SIG-M5 treated with dmso at 0.1 percent for 504 hours (cell line): ENCODE measurements at regions not wholly inside any gene's neighbourhood (a gene's known extent, or its start where the extent isn't known, plus 50 kb on each side); places are given as distances from the start of the nearest gene placed in this dataset.
"Not testable (repeated sequence)": the region's sequence is repeated elsewhere in the genome, so short reads cannot be mapped to it uniquely, and the experiment has no call there.

Source experiments
- DNase-seq: peaks from one replicate; lab custom pipeline; 2025; ENCODE audit not compliant: unreplicated experiment; lab: John Stamatoyannopoulos, UW

GRCh38 chr15:94970802-94971201 lies 739.4 kb downstream of the MCTP2 start:
- DNase-seq, result no peak

- no peak for DNase-seq
Measured at GRCh38 chr15:94972314-94972713, 741.0 kb downstream of the MCTP2 start.

DNA sequence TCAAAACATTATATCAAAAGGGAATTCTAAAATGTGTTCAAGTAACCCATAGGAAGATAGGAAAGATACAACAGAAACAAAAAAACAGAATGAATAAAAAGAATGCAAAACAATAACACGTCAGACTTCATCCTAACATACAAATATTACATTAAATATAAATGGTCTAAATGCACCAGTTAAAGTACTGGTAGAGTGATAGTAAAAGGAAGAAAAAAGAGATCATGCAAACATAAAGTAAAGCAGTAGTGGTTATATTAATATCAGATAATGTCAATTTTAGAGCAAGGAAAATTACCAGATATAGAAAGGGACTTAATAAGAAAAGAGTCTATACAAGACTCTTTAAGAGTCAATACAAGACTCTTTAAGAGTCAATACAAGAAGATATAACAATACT lies 755.7 kb downstream of the MCTP2 start:
- DNase-seq, result no peak

GRCh38 chr15:94991718-94992117 lies 760.4 kb downstream of the MCTP2 start:
- DNase-seq, result no peak

- DNase-seq, result no peak
Measured at GRCh38 chr15:95009635-95010034, 778.3 kb downstream of the MCTP2 start.

- no peak for DNase-seq
Measured at GRCh38 chr15:95013381-95013780, 782.0 kb downstream of the MCTP2 start.

DNA sequence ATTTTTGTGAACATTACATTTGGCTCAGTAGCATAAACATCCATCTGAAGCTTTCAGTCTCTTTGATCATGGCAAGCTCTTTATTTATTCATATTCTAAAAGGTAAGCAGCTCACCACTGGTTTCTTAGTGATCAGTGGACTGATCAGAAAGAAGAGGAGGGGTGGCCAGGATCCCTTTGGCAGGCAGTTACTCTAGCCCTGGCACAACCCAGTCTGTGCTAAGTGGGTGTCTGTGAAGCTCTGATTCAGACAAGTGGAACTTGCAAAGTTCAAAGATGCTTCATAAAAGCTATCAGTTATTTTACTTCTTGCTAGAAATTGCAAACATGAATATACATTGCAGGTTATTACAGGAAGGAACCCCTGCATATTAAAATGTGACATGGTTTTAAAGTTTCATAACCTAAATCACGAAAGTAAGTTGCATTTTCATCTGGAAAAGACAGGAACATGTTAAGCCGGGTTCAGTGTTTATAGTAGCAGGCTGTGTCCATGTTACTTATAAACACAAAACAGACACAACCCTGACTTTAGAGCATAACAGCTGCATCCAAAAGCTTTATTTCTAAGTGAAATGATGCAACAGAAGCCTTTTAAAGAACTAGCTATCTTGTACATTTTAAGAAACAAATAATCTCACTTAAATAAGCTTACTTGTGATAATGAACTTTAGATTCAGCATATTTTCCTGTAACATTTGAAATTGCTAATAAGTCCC lies 785.3 kb downstream of the MCTP2 start:
- DNase-seq, result no peak

DNA sequence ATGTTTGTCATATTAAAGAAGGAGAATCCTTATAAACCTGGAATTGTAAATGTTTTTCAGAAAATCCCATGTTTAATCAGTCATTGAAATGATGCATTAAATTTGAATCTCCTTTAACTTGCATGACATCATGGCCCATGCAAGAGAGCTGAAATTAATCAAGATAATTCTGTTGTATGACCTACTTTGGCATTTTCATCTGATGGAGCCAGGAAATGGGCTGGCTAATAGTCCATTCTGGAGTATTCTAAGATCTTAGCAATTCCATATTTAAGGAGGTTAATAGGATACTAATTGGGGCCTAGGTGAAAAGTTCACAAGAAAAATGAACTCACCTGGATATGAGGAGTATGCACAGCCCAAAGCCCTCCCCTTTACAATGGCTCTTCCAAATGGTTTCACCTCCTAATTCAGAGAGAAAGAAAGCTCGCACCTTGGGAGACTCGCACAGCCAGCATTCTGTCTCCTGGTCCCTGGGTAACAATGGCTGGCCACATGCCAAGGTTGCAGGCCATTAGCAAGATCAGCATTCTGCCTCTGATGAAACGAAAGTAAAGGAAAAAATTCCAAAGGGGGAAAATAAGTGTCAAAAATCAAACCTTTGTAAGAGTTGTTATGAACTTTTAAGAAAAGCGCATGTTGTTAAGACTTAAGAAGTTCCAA lies 786.4 kb downstream of the MCTP2 start:
- no peak for DNase-seq

DNA sequence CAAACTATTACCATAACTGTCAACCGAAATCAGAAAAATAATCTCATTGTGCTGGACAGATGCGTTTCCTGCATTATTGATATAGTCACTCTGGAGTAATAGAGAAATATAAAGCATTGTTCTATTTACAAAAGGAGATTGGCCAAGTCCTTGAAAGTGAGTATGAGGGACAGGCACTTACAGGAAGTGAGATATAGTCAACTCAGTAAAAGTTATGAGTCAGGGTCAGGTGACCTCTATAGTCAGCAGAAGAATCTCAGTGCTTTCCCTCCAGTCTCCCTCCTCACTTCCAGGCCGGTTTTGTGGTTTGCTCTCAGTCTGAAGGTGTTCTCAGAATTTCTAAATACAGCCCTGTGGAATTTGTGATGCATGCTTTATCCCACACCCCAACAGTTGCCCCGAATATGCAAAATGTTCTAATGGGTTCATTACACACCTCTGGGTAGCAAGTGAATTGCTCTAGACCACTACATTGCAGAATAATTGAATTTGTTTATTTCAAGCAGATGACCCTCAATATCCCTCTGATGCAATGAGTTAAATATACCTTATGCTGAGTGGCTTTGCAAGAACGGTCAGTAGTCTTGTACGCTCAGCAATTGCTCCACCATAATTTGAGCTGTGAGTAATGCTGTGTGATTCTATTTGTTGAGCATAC lies 787.7 kb downstream of the MCTP2 start:
- DNase-seq, result no peak

GRCh38 chr15:95019907-95020306 lies 788.5 kb downstream of the MCTP2 start:
- DNase-seq, result no peak

- DNase-seq, result no peak
Measured at GRCh38 chr15:95021816-95022215, 790.5 kb downstream of the MCTP2 start.

- peak; percentile 59 for DNase-seq
Measured at GRCh38 chr15:95024351-95024750, 793.0 kb downstream of the MCTP2 start.

DNA sequence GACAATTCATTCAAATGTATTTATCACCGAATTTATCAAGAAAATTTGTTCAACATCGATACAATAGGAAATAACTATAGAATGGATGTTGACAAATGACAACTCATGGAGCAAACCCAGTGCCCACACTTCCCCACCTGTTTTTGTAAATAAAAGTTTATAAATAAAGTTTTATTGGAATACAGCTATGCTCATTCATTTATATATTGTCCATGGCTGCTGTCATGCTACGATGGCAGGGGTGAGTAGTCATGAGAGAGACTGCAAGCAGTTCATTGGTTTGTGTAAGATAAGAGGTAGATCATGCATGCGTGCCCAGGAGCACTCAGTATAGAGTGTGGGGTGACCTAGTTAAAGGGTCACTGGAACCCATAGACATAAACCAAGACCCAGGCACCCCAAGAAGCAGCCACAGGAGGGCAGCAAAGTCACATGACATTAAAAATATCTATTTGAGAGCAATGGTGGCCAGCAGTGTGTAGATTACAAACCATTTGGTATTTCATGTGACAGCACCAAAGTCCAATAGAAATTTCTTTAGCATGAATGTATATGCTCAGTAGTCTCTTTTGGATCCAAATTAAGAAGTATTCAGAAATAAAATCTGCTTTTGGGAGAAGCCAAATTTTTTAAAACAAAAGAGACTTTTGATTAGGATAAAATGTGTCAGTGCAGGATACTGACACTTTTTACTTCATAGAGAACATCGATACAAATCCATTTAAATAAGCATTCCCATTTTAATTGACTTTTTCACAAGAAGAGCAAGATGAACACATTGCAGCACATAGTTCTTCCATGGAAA lies 794.8 kb downstream of the MCTP2 start:
- peak; percentile 17 for DNase-seq

DNA sequence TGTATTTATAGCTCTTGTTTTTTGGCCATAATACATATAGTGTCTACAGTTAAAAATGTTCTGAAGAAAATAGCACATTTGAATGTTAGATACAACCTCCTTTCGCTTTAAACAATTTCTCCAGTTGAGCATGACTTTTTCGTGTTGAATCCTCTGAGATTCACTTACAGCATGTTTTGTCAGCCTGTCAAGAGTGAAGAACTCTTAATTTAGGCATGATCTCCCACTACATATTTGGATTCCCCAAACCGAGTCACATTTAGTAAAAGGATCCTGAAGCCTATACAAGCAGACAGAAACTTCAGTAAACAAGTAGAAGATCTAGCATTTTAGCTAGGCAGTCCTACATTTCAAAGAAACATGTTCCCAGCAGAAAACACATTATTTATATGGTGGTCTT lies 796.6 kb downstream of the MCTP2 start:
- DNase-seq, result no peak

DNA sequence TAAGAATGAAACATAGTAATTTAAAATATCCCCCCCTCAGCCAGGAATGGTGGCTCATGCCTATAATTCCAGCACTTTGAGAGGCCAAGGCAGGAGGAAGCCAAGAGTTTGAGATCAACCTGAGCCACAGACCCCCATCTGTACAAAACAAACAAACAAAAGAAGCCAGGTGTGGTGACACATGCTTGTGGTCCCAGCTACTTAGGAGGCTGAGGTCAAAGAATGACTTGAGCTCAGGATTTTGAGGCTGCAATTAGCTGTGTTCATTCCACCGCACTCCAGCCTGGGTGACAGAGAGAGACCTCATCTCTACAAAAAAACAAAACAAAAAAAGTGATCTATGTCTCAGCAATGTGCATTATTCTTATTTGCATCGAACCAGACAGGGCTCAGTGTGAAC lies 800.8 kb downstream of the MCTP2 start:
- DNase-seq, result no peak

GRCh38 chr15:95035106-95035505 lies 803.7 kb downstream of the MCTP2 start:
- no peak for DNase-seq

DNA sequence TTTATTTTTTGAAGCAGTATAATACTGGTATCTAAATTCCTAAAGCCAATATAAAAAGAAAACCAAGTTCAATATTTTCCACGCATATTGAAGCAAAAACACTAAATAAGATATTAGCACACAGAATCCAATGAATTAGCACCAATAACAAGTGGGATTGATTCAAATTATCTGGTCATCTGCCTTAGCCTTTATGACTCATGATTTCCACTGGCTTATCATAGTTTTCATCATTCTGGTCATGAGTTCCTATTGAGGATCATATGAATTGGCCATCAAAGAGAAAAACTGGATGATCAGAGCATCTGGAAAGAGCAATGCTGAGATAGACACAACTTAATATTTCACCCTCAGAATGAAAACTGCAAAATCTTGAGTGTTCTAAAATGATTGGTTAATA lies 809.9 kb downstream of the MCTP2 start:
- DNase-seq, result no peak

DNA sequence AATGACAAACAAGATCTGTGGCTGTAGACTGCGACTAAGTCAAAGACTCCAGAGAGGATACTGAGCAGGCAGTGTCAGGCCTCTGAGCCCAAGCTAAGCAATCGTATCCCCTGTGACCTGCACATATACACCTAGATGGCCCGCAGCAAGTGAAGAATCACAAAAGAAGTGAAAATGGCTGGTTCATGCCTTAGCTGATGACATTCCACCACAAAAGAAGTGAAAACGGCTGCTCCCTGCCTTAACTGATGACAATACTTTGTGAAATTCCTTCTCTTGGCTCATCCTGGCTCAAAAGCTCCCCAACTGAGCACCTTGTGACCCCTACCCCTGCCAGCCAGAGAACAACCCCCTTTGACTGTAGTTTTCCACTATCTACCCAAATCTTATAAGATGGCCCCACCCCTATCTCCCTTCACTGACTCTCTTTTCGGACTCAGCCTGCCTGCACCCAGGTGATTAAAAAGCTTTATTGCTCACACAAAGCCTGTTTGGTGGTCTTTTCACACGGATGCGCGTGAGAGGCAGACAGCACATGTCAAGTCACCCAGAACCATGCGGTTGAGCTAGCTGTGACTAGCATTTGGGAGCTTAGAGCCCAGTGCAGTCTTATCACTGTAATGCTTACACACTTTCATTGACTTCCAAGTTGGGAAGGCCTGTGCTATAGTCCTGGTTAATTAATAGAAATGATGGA lies 812.0 kb downstream of the MCTP2 start:
- not testable (repeated sequence) for DNase-seq

DNA sequence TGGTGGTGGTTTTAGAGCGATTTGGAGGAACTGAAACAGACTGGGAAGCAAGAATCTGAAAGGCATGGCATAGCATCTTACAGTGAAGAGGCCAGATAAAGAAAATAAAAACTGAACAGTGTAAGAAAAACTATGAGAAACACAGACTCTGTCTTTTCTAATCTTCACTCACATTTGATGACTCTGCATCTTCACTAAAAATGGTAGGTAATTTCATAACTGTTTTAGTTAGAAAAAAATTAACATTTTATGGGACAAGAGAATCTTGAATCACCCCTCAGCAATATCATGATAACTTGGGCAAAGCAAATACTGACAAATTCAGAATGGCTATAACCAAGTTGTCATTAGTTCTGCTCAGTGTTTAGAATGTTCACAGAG lies 812.6 kb downstream of the MCTP2 start:
- no peak for DNase-seq

DNA sequence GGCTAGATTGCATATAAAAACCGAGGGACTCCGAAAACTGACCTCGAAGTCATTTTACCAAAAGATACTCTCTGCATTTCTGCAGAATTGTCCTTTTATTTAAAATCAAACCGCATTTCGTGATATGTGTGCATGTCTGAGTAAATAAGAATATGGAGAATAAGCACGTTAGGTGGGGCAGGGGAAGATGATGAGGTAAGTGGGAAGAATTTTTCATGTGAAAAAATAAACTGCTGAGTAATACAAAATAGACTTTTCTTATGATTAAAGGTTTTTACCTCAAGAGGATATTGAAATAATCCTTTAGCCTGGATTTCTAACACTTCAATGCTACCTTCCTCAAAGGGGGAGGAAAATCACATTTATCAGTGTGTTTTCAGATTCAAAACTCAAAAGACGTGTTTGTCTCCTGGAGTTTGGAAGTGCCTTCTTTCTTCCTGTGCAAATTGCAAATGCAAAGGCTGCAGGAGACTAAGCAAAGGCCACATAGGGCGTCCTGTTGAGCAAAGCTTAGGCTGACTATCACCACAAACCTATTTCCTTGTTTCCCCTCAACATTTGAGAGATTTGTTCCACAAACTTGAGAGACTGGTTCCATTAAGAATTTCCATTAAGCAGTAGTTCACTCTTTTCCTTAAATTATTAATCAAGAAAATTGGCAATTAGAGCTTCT lies 813.5 kb downstream of the MCTP2 start:
- no peak for DNase-seq
